ENCODE measurements at regions not wholly inside any gene's neighbourhood (a gene's known extent, or its start where the extent isn't known, plus 50 kb on each side); places are given as distances from the start of the nearest gene placed in this dataset.

GRCh38 chr3:164371681-164372080 lies 706.6 kb downstream of the SI start:
- Histone ChIP-seq H2AFZ (ENCODE audit: low read depth) (no peak overlapping the region), H4K20me1 (ENCODE audit: insufficient read depth) (no peaks in the 10 kb centered on the region), H3K9ac (no peak overlapping the region), H3K4me1 (ENCODE audit: low read depth, poor library complexity, severe bottlenecking) (no peaks in the 10 kb centered on the region), H3K4me3 (IDR thresholded peaks at IDR 0.05; ENCODE audit: insufficient read depth, low read depth, low read length) (no peak overlapping the region), H3K4me2 (no peak overlapping the region), H3K36me3 (ENCODE audit: insufficient read depth) (no peaks in the 10 kb centered on the region), H3K27ac (no peak overlapping the region), H3K79me2 (ENCODE audit: insufficient read depth, low read depth) (no peaks in the 10 kb centered on the region), H3K27me3 (ENCODE audit: insufficient read depth, low read depth) (no peaks in the 10 kb centered on the region)
- TF ChIP-seq, protein P1, sequence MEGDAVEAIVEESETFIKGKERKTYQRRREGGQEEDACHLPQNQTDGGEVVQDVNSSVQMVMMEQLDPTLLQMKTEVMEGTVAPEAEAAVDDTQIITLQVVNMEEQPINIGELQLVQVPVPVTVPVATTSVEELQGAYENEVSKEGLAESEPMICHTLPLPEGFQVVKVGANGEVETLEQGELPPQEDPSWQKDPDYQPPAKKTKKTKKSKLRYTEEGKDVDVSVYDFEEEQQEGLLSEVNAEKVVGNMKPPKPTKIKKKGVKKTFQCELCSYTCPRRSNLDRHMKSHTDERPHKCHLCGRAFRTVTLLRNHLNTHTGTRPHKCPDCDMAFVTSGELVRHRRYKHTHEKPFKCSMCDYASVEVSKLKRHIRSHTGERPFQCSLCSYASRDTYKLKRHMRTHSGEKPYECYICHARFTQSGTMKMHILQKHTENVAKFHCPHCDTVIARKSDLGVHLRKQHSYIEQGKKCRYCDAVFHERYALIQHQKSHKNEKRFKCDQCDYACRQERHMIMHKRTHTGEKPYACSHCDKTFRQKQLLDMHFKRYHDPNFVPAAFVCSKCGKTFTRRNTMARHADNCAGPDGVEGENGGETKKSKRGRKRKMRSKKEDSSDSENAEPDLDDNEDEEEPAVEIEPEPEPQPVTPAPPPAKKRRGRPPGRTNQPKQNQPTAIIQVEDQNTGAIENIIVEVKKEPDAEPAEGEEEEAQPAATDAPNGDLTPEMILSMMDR (conservative IDR thresholded peaks at IDR 0.05; ENCODE audit: low read depth, low read length): no peak

DNA sequence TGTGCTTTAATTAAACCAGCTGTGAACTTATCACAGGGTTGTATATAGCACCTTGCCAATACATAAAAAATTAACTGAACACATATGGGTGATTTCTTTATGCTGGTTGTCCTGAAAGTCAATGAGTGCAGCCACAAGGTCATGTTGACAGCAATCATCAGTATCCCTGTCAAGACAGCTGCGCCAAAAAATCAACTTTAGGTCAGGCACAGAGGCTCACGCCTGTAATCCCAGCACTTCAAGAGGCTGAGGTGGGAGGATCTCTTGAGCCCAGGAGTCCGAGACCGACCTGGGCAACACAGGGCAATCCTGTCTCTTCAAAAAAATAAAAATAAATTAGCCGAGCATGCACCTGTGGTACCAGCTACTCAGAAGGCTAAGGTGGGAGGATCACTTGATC lies 707.3 kb downstream of the SI start:
- Histone ChIP-seq H3K4me2 (no peak overlapping the region), H3K27me3 (ENCODE audit: insufficient read depth, low read depth) (no peaks in the 10 kb centered on the region), H3K79me2 (ENCODE audit: insufficient read depth, low read depth) (no peaks in the 10 kb centered on the region), H2AFZ (ENCODE audit: low read depth) (no peak overlapping the region), H3K36me3 (ENCODE audit: insufficient read depth) (no peaks in the 10 kb centered on the region), H4K20me1 (ENCODE audit: insufficient read depth) (no peaks in the 10 kb centered on the region), H3K27ac (no peak overlapping the region), H3K9ac (no peak overlapping the region), H3K4me1 (ENCODE audit: low read depth, poor library complexity, severe bottlenecking) (no peaks in the 10 kb centered on the region), H3K4me3 (IDR thresholded peaks at IDR 0.05; ENCODE audit: insufficient read depth, low read depth, low read length) (no peak overlapping the region)
- TF ChIP-seq, protein P1 (conservative IDR thresholded peaks at IDR 0.05; ENCODE audit: low read depth, low read length): no peak

GRCh38 chr3:164365242-164365641 lies 713.1 kb downstream of the SI start:
- H3K79me2 ChIP-seq (ENCODE audit: insufficient read depth, low read depth): no peaks in the 10 kb centered on the region
- no peaks in the 10 kb centered on the region for H4K20me1 ChIP-seq (ENCODE audit: insufficient read depth)
- TF ChIP-seq, protein P1 (conservative IDR thresholded peaks at IDR 0.05; ENCODE audit: low read depth, low read length): no peak
- H3K4me1 ChIP-seq (ENCODE audit: low read depth, poor library complexity, severe bottlenecking): no peaks in the 10 kb centered on the region
- no peaks in the 10 kb centered on the region for H3K36me3 ChIP-seq (ENCODE audit: insufficient read depth)
- H3K9ac ChIP-seq: no peak overlapping the region
- no peak overlapping the region for H3K27ac ChIP-seq
- H3K4me3 ChIP-seq (IDR thresholded peaks at IDR 0.05; ENCODE audit: insufficient read depth, low read depth, low read length): no peak overlapping the region
- H2AFZ ChIP-seq (ENCODE audit: low read depth): no peak overlapping the region
- no peaks in the 10 kb centered on the region for H3K27me3 ChIP-seq (ENCODE audit: insufficient read depth, low read depth)
- H3K4me2 ChIP-seq: no peak overlapping the region

GRCh38 chr3:164364111-164364510 lies 714.2 kb downstream of the SI start:
- no peaks in the 10 kb centered on the region for H4K20me1 ChIP-seq (ENCODE audit: insufficient read depth)
- H3K4me1 ChIP-seq (ENCODE audit: low read depth, poor library complexity, severe bottlenecking): no peaks in the 10 kb centered on the region
- H3K27me3 ChIP-seq (ENCODE audit: insufficient read depth, low read depth): no peaks in the 10 kb centered on the region
- H3K9ac ChIP-seq: no peak overlapping the region
- TF ChIP-seq, protein P1 (conservative IDR thresholded peaks at IDR 0.05; ENCODE audit: low read depth, low read length): no peak
- no peaks in the 10 kb centered on the region for H3K36me3 ChIP-seq (ENCODE audit: insufficient read depth)
- no peaks in the 10 kb centered on the region for H3K79me2 ChIP-seq (ENCODE audit: insufficient read depth, low read depth)
- no peak overlapping the region for H2AFZ ChIP-seq (ENCODE audit: low read depth)
- no peak overlapping the region for H3K4me2 ChIP-seq
- no peak overlapping the region for H3K4me3 ChIP-seq (IDR thresholded peaks at IDR 0.05; ENCODE audit: insufficient read depth, low read depth, low read length)
- H3K27ac ChIP-seq: no peak overlapping the region

All from KMS-11 (cell line).